ENCODE measurements at regions not wholly inside any gene's neighbourhood (a gene's known extent, or its start where the extent isn't known, plus 50 kb on each side); places are given as distances from the start of the nearest gene placed in this dataset.

DNA sequence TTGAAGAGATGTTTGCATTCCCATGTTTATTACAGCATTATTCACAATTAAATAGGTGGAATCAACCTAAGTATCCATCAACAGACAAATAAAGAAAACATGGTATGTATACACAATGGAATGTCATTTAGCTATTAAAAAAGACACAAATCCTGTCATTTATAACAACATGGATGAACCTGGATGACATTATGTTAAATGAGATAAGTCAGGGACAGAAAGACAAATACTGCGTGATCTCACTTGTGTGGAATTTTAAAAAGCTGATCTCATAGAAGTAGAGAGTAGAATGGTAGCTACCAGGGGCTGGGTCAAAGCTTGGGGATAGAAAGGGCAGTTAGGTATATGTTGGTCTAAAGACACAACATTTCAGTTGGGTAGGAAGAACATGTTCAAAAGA lies 376.3 kb downstream of the EPHA4 start:
- H3K4me3 ChIP-seq (ENCODE audit: low read length): no peak overlapping the region
- TF ChIP-seq, protein P1, sequence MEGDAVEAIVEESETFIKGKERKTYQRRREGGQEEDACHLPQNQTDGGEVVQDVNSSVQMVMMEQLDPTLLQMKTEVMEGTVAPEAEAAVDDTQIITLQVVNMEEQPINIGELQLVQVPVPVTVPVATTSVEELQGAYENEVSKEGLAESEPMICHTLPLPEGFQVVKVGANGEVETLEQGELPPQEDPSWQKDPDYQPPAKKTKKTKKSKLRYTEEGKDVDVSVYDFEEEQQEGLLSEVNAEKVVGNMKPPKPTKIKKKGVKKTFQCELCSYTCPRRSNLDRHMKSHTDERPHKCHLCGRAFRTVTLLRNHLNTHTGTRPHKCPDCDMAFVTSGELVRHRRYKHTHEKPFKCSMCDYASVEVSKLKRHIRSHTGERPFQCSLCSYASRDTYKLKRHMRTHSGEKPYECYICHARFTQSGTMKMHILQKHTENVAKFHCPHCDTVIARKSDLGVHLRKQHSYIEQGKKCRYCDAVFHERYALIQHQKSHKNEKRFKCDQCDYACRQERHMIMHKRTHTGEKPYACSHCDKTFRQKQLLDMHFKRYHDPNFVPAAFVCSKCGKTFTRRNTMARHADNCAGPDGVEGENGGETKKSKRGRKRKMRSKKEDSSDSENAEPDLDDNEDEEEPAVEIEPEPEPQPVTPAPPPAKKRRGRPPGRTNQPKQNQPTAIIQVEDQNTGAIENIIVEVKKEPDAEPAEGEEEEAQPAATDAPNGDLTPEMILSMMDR (conservative IDR thresholded peaks at IDR 0.05; ENCODE audit: low read length): no peak
- DNase-seq (ENCODE audit: low read depth): no peak

DNA sequence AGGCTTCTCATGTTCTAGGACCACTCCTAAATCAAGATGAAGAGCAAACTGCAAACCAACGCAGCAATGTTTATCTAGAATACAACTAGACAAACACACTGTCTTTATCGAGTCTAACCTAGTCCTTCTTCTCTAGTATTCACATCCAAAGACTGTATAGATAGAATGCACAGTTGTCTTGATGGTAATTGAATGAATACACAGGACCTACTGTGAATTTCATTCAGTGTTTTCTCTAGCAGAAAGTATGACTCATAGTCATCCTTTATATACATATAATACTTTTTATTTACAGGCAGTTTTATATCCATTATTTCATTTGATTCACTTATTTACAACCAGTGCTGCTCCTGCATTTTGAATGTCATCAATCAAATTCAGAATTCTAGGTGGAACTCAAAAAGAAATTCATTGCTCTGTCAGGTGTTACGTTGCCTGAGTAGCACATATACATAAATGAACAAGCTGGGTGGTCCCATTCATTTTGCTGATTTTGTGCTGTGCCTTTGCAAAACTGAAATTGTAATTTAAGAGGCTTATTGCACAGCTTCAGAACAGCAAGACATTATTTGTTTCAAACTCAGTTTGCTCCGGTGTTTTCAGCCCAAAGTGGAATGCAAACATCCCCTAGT lies 374.8 kb downstream of the EPHA4 start:
- no peak for DNase-seq (ENCODE audit: low read depth)
- H3K4me3 ChIP-seq (ENCODE audit: low read length): no peak overlapping the region

DNA sequence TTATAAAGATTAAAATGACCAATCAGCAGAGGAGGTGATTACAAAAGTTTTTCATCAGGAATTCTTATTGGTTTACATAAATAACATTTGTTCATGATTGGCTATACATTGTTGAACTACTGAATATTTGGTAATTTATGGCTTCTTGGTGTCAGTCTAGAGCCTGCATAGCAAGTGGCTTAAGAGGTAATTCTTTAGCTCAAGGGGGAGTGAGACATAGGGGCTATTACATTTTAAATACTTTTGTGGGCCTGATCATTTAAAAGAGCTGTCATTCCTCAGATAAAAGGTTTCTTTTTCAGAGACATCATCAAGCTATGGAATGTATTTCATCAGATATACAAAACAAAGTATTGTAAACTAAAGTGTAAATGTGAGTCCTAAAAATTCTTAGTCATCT lies 373.8 kb downstream of the EPHA4 start:
- no peak overlapping the region for H3K4me3 ChIP-seq (ENCODE audit: low read length)
- DNase-seq (ENCODE audit: low read depth): no peak

More for the DNA sequence above, 374.8 kb downstream of the EPHA4 start:
- TF ChIP-seq, protein P1 (conservative IDR thresholded peaks at IDR 0.05; ENCODE audit: low read length): no peak

DNA sequence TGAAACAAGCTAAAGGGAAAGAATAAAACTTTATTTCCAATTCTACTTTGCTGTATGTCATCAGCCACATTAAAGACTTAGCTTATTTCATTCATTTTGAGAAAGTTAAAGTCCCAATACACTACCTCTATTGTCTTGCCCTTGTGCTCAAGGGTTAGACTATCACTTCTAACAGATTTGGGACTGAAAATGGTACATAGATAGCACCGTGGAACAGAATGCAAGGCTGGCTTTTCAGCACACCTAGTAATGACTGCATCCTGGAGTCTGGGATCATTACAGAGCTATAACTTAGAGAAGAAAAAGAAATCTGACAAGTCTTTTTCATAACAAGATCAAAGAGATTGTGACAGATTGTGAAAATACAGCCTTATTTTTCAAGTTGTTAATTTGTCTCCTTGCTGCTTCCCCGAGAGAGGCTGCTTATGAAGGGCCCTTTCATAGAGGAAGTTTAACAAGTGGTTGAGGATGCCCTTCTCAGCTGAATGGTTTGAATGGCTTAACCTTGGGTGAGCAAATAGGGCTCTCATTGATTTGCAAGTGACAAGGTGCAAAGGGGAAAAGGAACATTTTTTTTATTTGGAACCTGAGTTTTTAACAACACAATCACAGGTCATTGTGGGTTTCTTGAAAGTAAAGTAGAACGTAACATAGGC lies 371.8 kb downstream of the EPHA4 start:
- no peak overlapping the region for H3K4me3 ChIP-seq (ENCODE audit: low read length)
- DNase-seq (ENCODE audit: low read depth): no peak
- TF ChIP-seq, protein P1 (conservative IDR thresholded peaks at IDR 0.05; ENCODE audit: low read length): no peak

More for the DNA sequence above, 373.8 kb downstream of the EPHA4 start:
- TF ChIP-seq, protein P1 (conservative IDR thresholded peaks at IDR 0.05; ENCODE audit: low read length): no peak

DNA sequence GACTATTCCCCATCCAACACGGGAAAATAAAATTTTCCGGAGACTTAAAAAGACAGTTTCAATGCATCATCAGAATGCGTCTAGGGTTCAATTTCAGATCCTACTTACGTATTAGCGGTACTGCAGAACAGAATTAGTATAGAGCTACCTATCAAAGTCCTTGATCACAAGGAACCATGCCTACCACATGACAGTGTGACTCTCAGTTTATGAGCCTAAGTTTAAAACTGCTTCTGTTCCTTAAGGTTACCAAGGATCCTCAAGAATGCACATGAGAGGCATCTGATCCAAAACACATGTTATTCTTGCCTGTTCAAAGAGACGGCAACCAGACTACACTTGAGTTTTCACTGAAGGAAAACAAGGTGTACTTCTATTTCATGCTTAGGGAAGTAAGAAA lies 369.7 kb downstream of the EPHA4 start:
- H3K4me3 ChIP-seq (ENCODE audit: low read length): no peak overlapping the region
- TF ChIP-seq, protein P1 (conservative IDR thresholded peaks at IDR 0.05; ENCODE audit: low read length): no peak
- DNase-seq (ENCODE audit: low read depth): no peak

DNA sequence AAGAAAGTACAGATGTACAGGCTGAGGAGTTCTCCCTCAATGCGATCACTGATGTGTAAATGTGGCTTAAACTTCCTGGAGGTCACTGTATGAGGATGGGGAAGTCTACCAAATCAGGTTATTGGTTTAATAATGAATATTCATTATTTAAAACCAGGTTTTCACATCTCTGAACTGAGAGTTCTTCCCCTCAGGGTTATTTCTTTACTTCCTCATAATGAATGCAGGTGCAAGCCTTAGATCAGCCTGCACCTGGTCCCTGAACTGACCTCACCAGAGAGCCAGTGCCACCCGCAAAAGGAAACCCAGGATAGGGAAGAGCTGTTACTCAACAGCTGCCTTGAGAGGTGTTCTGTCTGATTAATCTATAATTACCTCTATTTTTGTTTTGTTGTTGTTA lies 369.0 kb downstream of the EPHA4 start:
- no peak for DNase-seq (ENCODE audit: low read depth)
- no peak overlapping the region for H3K4me3 ChIP-seq (ENCODE audit: low read length)
- TF ChIP-seq, protein P1 (conservative IDR thresholded peaks at IDR 0.05; ENCODE audit: low read length): no peak

DNA sequence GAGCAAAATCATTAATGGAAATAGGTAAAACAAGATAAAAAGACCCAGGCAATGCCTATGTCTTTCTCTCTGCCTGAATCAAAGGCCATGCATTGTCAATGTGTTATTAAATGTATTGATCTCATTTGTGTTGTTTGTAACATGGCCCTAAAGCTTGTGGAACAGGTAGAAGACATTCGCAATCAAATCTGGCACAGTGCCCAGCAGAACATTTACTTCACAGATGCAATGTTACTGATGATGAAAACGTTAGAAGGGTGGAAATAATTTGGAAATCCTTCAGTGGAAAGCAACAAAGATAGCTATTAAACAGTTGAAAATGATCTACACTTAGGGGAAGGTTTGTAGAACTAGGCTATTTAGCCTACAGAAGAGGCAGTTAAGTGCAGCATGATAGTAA lies 368.2 kb downstream of the EPHA4 start:
- TF ChIP-seq, protein P1 (conservative IDR thresholded peaks at IDR 0.05; ENCODE audit: low read length): no peak
- no peak overlapping the region for H3K4me3 ChIP-seq (ENCODE audit: low read length)
- DNase-seq (ENCODE audit: low read depth): no peak

All from AG10803 (cell line).